K562 (cell line): ENCODE measurements at regions not wholly inside any gene's neighbourhood (a gene's known extent, or its start where the extent isn't known, plus 50 kb on each side); places are given as distances from the start of the nearest gene placed in this dataset.

Source experiments
- ATAC-seq: fragments of 200-7000 bp; cut with Tn5 transposase; 3 replicates; pipeline ENCODE4 v1.9.1; 2020; ENCODE audit warnings: moderate library complexity
- BruUV-seq: library from RNA; stranded (reverse); fragments of 400-500 nt; replicated peaks from 2 replicates; lab custom pipeline; 2021; lab: Mats Ljungman, UMichigan
- CTCF ChIA-PET: fragments of 300-600 bp; formaldehyde crosslinking; extraction: SDS; loops from one replicate; lab custom pipeline; 2021; ENCODE audit warnings: low intra/inter-chr PET ratio; lab: Yijun Ruan, JAX
- POLR2A ChIA-PET: fragments of 300-600, 350-650 bp; sonication (Branson Sonifier 250); formaldehyde crosslinking; extraction: SDS; loops from one replicate; lab custom pipeline; 2021; ENCODE audit warnings: antibody characterized with exemption, inconsistent platforms; lab: Yijun Ruan, JAX
- DNase-seq, 4 experiments: peaks; one replicate each; pipeline versions ENCODE4 v3.0.0 to v3.0.0-alpha.2; 2011 to 2018; ENCODE audit warnings: low spot score in 3 of 4, mixed read lengths in 3 of 4; ENCODE audit errors: extremely low read depth in 1 of 4
- FAIRE-seq: peaks from 2 replicates; lab custom pipeline; 2011; peaks lifted over from hg19 to GRCh38; lab: Jason Lieb, UNC
- H2AFZ ChIP-seq: 2 replicates; pipeline ENCODE4 v1.6.0; 2011; ENCODE audit warnings: low read depth, low read length, control low read depth, inconsistent platforms
- H3K27ac ChIP-seq: fragments of 200-600 bp; 3 replicates; pipeline ENCODE4 v1.8.0; 2011; ENCODE audit warnings: low read depth, mild to moderate bottlenecking, control low read depth, inconsistent platforms, low read length, moderate library complexity, mixed read lengths; ENCODE audit errors: extremely low read depth
- H3K27me3 ChIP-seq, 2 experiments: fragments of 300-600 bp in 1 of 2; 2 replicates in 1 of 2; 3 replicates in 1 of 2; pipeline versions ENCODE4 v1.6.0 to v1.8.0; 2011; ENCODE audit warnings: inconsistent platforms in 2 of 2, low read length in 2 of 2, mild to moderate bottlenecking in 1 of 2, mixed read lengths in 1 of 2, moderate library complexity in 1 of 2; ENCODE audit not compliant: control insufficient read depth in 2 of 2, insufficient read depth in 2 of 2
- H3K36me3 ChIP-seq: fragments of 300-600 bp; 3 replicates; pipeline ENCODE4 v1.8.0; 2011; ENCODE audit warnings: mild to moderate bottlenecking, low read length, inconsistent platforms; ENCODE audit not compliant: control insufficient read depth, insufficient read depth
- H3K4me1 ChIP-seq, 2 experiments: fragments of 200-600 bp in 1 of 2; replicated peaks in 1 of 2; 2 replicates in 1 of 2; 3 replicates in 1 of 2; pipeline versions ENCODE4 v1.5.1 to v1.8.0; 2011; ENCODE audit warnings: inconsistent platforms in 2 of 2, low read length in 2 of 2, mild to moderate bottlenecking in 1 of 2, mixed read lengths in 1 of 2, moderate library complexity in 1 of 2; ENCODE audit not compliant: control insufficient read depth in 2 of 2, insufficient read depth in 2 of 2
- H3K4me2 ChIP-seq: 2 replicates; pipeline ENCODE4 v1.6.1; 2011; ENCODE audit warnings: low read length, control low read depth, inconsistent platforms, mixed read lengths; ENCODE audit not compliant: insufficient read depth
- H3K4me3 ChIP-seq: fragments of 200-600 bp; sonication (generic), shearing (Covaris generic); 2 replicates; pipeline ENCODE4 v1.5.1; 2016; ENCODE audit warnings: control low read depth, inconsistent platforms
- H3K79me2 ChIP-seq: fragments of 200-600 bp; 3 replicates; pipeline ENCODE4 v1.8.0; 2011; ENCODE audit warnings: low read length, inconsistent platforms; ENCODE audit not compliant: control insufficient read depth, insufficient read depth
- H3K9ac ChIP-seq, 2 experiments: 2 replicates each; pipeline versions ENCODE4 v1.6.0 to v1.6.1; 2011; ENCODE audit warnings: low read depth in 2 of 2, low read length in 2 of 2, control low read depth in 1 of 2, inconsistent platforms in 1 of 2, mild to moderate bottlenecking in 1 of 2, mixed read lengths in 1 of 2; ENCODE audit not compliant: insufficient read depth in 1 of 2
- H3K9me1 ChIP-seq: one replicate; pipeline ENCODE4 v1.6.0; 2011; ENCODE audit warnings: inconsistent platforms, mild to moderate bottlenecking, low read length, moderate library complexity; ENCODE audit not compliant: control insufficient read depth, insufficient read depth
- H3K9me3 ChIP-seq: replicated peaks from 2 replicates; pipeline ENCODE4 v1.5.1; 2011; ENCODE audit warnings: low read depth, low read length, inconsistent platforms; ENCODE audit not compliant: control insufficient read depth, insufficient read depth
- H4K20me1 ChIP-seq: replicated peaks from 2 replicates; pipeline ENCODE4 v1.6.1; 2011; ENCODE audit warnings: low read length, inconsistent platforms, mixed read lengths; ENCODE audit not compliant: control insufficient read depth, insufficient read depth
- BRD9 ChIP-seq: fragments of 450-650 bp; IDR thresholded peaks from 2 replicates; pipeline ENCODE4 v1.6.1; 2018; ENCODE audit warnings: low read depth; ENCODE audit not compliant: partially characterized antibody
- CHCHD3 ChIP-seq: fragments of 250-450 bp; sonication (Bioruptor Pico); IDR thresholded peaks from 2 replicates; pipeline ENCODE4 v2.1.2; 2022; ENCODE audit warnings: mild to moderate bottlenecking
- ELF1 ChIP-seq: fragments of 200-800 bp; sonication (Bioruptor generic); IDR thresholded peaks from 2 replicates; pipeline ENCODE4 v1.6.1; 2016; ENCODE audit warnings: missing genetic modification characterization, missing compliant biosample characterization
- HNRNPK ChIP-seq: fragments of 200-400 bp; formaldehyde crosslinking; IDR thresholded peaks from one replicate; pipeline ENCODE4 v1.6.1; 2018; ENCODE audit warnings: mild to moderate bottlenecking, low read depth, low read length; ENCODE audit not compliant: poor library complexity, severe bottlenecking
- HSF4 ChIP-seq: fragments of 250-450 bp; sonication (Bioruptor Pico); IDR thresholded peaks from 2 replicates; pipeline ENCODE4 v2.1.2; 2022; ENCODE audit warnings: mild to moderate bottlenecking, moderate library complexity, borderline replicate concordance
- MAFK ChIP-seq: IDR thresholded peaks from 2 replicates; pipeline ENCODE4 v1.6.1; 2011; ENCODE audit warnings: low read length, improper control_type of control experiment
- MECOM ChIP-seq: fragments of 250-450 bp; sonication (Bioruptor Pico); IDR thresholded peaks from 2 replicates; pipeline ENCODE4 v1.8.0; 2022; ENCODE audit warnings: inconsistent platforms
- NFIC ChIP-seq: fragments of 450-650 bp; IDR thresholded peaks from 2 replicates; pipeline ENCODE4 v1.6.1; 2017; ENCODE audit warnings: mild to moderate bottlenecking, inconsistent platforms
- NFRKB ChIP-seq: fragments of 450-650 bp; IDR thresholded peaks from 2 replicates; pipeline ENCODE4 v1.6.1; 2016; ENCODE audit warnings: low read depth
- PYGO2 ChIP-seq: fragments of 450-650 bp; IDR thresholded peaks from 2 replicates; pipeline ENCODE4 v1.6.1; 2016; ENCODE audit warnings: mild to moderate bottlenecking, missing genetic modification characterization, moderate library complexity, missing compliant biosample characterization
- SLC30A9 ChIP-seq: fragments of 250-450 bp; sonication (Bioruptor Pico); IDR thresholded peaks from 2 replicates; pipeline ENCODE4 v1.8.0; 2022; ENCODE audit warnings: mild to moderate bottlenecking, moderate library complexity
- TRIM28 ChIP-seq: fragments of 450-650 bp; IDR thresholded peaks from 2 replicates; pipeline ENCODE4 v1.6.1; 2017
- USF1 ChIP-seq: sonication (generic); formaldehyde crosslinking; IDR thresholded peaks from 2 replicates; pipeline ENCODE4 v1.9.0; 2022; ENCODE audit warnings: mild to moderate bottlenecking, missing genetic modification reagents
- WHSC1 ChIP-seq: IDR thresholded peaks from one replicate; pipeline ENCODE4 v1.6.1; 2012; ENCODE audit warnings: low read length, control low read depth, inconsistent platforms
- WGBS: fragments of 100-300 bp; shearing (Covaris generic); methylation state at CpG from one replicate; pipeline ENCODE4 v1.1.6; 2016; ENCODE audit warnings: low coverage, mixed read lengths; ENCODE audit not compliant: insufficient coverage; ENCODE audit errors: missing lambda C conversion rate; 5-methylcytosine and 5-hydroxymethylcytosine counted together
- in situ Hi-C: fragments of 300-500 bp; cut with MboI; formaldehyde crosslinking; loops from 4 replicates; pipeline ENCODE4 v1.15.0; 2018; ENCODE audit warnings: inconsistent platforms, mixed read lengths
- intact Hi-C: fragments of 100-400 bp; cut with micrococcal nuclease; formaldehyde crosslinking; loops from 2 replicates; pipeline ENCODE4 v1.14.2; 2022
- TF ChIP-seq, protein P1 (sequence below): IDR thresholded peaks from 2 replicates; pipeline ENCODE4 v1.6.1; 2011; ENCODE audit warnings: borderline replicate concordance, low read depth, mild to moderate bottlenecking, moderate library complexity, low read length; ENCODE audit not compliant: insufficient read depth, poor library complexity, severe bottlenecking

GRCh38 chr3:7960601-7961000 lies 541.0 kb upstream of the LMCD1 start:
- WGBS = 0% methylated on average over 4 of the region's 4 CpGs

More at GRCh38 chr3:7960601-7961000, 541.0 kb upstream of the LMCD1 start:
- H3K9me1 ChIP-seq = no peaks in the 10 kb centered on the region
- ATAC-seq = no peak
- intact Hi-C loops (no loop called here), in situ Hi-C loops (no loop called here)
- H3K9ac ChIP-seq = no peak overlapping the region
- H3K4me3 ChIP-seq = no peak overlapping the region
- no peaks in the 10 kb centered on the region for H3K36me3 ChIP-seq
- no peaks in the 10 kb centered on the region for H3K4me1 ChIP-seq
- POLR2A ChIA-PET = no interaction called here
- DNase-seq = no peak
- no peak for FAIRE-seq
- BruUV-seq = no TSS peak
- no peaks in the 10 kb centered on the region for H4K20me1 ChIP-seq
- CTCF ChIA-PET = no interaction called here
- no peaks in the 10 kb centered on the region for H3K27me3 ChIP-seq
- H3K27ac ChIP-seq = no peak overlapping the region
- H2AFZ ChIP-seq = no peak overlapping the region
- no peaks in the 10 kb centered on the region for H3K9me3 ChIP-seq
- H3K4me2 ChIP-seq = no peak overlapping the region
- TF ChIP-seq HNRNPK = no peak
- no peak for TF ChIP-seq ELF1 (tag)
- TF ChIP-seq BRD9 = no peak
- no peak for TF ChIP-seq NFIC
- no peak for TF ChIP-seq CHCHD3 (CRISPR knock-in tag)
- no peak for TF ChIP-seq PYGO2
- TF ChIP-seq HSF4 (CRISPR knock-in tag) = no peak
- no peak for TF ChIP-seq SLC30A9 (CRISPR knock-in tag)
- no peak for TF ChIP-seq WHSC1
- TF ChIP-seq TRIM28 = no peak
- no peak for TF ChIP-seq USF1 (CRISPR knock-in tag)
- no peak for TF ChIP-seq MAFK
- no peak for TF ChIP-seq NFRKB
- TF ChIP-seq, protein P1, sequence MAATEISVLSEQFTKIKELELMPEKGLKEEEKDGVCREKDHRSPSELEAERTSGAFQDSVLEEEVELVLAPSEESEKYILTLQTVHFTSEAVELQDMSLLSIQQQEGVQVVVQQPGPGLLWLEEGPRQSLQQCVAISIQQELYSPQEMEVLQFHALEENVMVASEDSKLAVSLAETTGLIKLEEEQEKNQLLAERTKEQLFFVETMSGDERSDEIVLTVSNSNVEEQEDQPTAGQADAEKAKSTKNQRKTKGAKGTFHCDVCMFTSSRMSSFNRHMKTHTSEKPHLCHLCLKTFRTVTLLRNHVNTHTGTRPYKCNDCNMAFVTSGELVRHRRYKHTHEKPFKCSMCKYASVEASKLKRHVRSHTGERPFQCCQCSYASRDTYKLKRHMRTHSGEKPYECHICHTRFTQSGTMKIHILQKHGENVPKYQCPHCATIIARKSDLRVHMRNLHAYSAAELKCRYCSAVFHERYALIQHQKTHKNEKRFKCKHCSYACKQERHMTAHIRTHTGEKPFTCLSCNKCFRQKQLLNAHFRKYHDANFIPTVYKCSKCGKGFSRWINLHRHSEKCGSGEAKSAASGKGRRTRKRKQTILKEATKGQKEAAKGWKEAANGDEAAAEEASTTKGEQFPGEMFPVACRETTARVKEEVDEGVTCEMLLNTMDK = no peak
- TF ChIP-seq MECOM = no peak
- no peaks in the 10 kb centered on the region for H3K79me2 ChIP-seq
